Nephron progenitor cell (in vitro differentiated cells): ENCODE measurements at regions not wholly inside any gene's neighbourhood (a gene's known extent, or its start where the extent isn't known, plus 50 kb on each side); places are given as distances from the start of the nearest gene placed in this dataset.
A peak's percentile ranks its signal among the peaks of the same experiment; 100 is the strongest.

Experiments used
- DNase-seq: peaks from one replicate; pipeline ENCODE4 v3.0.0; 2021
- H3K27ac Mint-ChIP-seq: 2 replicates; pipeline ENCODE4 v1.8.0; 2021; ENCODE audit warnings: mild to moderate bottlenecking, moderate library complexity, mixed read lengths
- H3K27me3 Mint-ChIP-seq: 2 replicates; pipeline ENCODE4 v1.8.0; 2021; ENCODE audit warnings: mild to moderate bottlenecking, low read depth, mixed read lengths; ENCODE audit not compliant: poor library complexity
- H3K36me3 Mint-ChIP-seq: 2 replicates; pipeline ENCODE4 v1.8.0; 2021; ENCODE audit warnings: low read depth, mixed read lengths
- H3K4me1 Mint-ChIP-seq: 2 replicates; pipeline ENCODE4 v1.8.0; 2021; ENCODE audit warnings: mixed read lengths
- H3K4me3 Mint-ChIP-seq: 2 replicates; pipeline ENCODE4 v1.8.0; 2021; ENCODE audit warnings: mild to moderate bottlenecking, moderate library complexity, mixed read lengths
- H3K9me3 Mint-ChIP-seq: 2 replicates; pipeline ENCODE4 v1.8.0; 2021; ENCODE audit warnings: mild to moderate bottlenecking, moderate library complexity, mixed read lengths
- TF ChIP-seq, protein P1 (sequence below): fragments of 200-600 bp; sonication (generic); IDR thresholded peaks from 2 replicates; pipeline ENCODE4 v1.5.0; 2021; ENCODE audit warnings: antibody characterized with exemption

DNA sequence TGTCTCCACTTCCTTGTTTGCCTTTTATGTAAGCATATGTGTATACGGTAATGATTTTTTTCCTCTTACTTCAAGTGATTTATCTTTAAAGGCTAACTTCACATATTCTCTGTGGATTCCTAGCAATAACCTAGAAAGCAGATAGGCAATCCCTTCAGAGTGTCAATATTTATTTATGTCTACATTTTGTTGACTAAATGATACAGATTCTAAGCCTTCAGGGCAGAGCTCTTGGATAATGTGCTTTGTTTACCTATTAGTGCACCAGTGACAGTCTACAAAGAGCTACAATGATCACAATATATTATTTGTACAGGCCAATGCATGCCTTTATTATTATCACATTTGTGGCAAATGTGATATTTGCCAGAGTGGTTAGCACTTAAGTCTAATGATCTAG is 406.2 kb downstream of the EFNB2 start:
- H3K4me3 Mint-ChIP-seq, result no peak overlapping the region
- H3K27ac Mint-ChIP-seq, result no peak overlapping the region
- peaks cover 43% of the 10 kb centered on the region for H3K9me3 Mint-ChIP-seq
- no peaks in the 10 kb centered on the region for H3K4me1 Mint-ChIP-seq
- DNase-seq, result no peak
- peaks cover 26% of the 10 kb centered on the region for H3K36me3 Mint-ChIP-seq
- TF ChIP-seq, protein P1, sequence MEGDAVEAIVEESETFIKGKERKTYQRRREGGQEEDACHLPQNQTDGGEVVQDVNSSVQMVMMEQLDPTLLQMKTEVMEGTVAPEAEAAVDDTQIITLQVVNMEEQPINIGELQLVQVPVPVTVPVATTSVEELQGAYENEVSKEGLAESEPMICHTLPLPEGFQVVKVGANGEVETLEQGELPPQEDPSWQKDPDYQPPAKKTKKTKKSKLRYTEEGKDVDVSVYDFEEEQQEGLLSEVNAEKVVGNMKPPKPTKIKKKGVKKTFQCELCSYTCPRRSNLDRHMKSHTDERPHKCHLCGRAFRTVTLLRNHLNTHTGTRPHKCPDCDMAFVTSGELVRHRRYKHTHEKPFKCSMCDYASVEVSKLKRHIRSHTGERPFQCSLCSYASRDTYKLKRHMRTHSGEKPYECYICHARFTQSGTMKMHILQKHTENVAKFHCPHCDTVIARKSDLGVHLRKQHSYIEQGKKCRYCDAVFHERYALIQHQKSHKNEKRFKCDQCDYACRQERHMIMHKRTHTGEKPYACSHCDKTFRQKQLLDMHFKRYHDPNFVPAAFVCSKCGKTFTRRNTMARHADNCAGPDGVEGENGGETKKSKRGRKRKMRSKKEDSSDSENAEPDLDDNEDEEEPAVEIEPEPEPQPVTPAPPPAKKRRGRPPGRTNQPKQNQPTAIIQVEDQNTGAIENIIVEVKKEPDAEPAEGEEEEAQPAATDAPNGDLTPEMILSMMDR, result no peak
- peaks cover 4% of the 10 kb centered on the region for H3K27me3 Mint-ChIP-seq

DNA sequence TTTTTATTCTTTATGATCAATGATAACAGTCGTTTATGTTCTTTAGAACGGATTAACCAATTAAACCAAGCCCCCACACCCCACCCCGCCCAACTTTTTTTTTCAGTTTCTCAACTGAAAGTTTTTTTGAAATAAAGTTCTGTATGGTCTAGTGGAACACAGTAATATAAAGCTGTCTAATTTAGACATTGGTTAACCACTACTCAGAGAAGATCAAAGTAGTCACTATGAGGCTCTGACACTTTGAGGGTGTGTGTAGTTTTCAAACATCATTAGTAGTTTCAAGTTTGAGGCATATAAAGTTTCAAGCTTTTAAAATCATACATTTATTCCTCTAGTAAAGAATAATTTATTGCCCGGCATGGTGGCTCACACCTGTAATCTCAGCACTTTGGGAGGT is 413.2 kb downstream of the EFNB2 start:
- H3K9me3 Mint-ChIP-seq, result no peaks in the 10 kb centered on the region
- TF ChIP-seq, protein P1, result no peak
- no peak for DNase-seq
- peaks cover 35% of the 10 kb centered on the region for H3K4me1 Mint-ChIP-seq
- no peak overlapping the region for H3K27ac Mint-ChIP-seq
- peaks cover 7% of the 10 kb centered on the region for H3K27me3 Mint-ChIP-seq
- no peak overlapping the region for H3K4me3 Mint-ChIP-seq
- no peaks in the 10 kb centered on the region for H3K36me3 Mint-ChIP-seq

DNA sequence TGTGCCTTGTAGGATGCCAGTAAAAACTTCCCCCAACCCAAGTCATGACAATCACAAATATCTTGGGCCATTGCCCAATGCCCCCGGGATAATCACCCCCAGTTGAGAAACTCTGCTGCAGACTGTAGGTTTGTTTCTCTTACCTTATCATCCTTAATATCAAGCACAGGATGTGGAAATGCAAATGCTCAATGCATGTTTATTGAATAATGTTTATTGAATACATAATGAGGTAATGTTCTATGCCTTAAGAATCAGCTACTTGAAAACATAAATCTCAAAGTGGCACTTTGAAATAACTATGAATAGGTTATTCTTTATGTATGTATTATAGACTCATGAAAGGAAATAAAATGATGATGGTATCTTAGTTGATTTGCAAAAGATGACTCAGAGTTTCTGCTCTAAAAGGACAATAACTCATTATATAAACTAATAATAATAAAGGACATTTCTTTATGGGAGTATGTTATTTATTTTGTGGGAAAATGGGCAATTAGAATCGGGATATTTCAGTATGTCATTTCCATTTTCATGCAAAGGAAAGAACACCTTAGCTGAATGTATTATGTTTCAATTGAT is 414.2 kb downstream of the EFNB2 start:
- Mint-ChIP-seq H3K4me1 (peaks cover 44% of the 10 kb centered on the region), H3K9me3 (no peaks in the 10 kb centered on the region), H3K27me3 (peaks cover 3% of the 10 kb centered on the region), H3K4me3 (no peak overlapping the region), H3K27ac (no peak overlapping the region), H3K36me3 (no peaks in the 10 kb centered on the region)
- no peak for DNase-seq
- TF ChIP-seq, protein P1, result no peak

DNA sequence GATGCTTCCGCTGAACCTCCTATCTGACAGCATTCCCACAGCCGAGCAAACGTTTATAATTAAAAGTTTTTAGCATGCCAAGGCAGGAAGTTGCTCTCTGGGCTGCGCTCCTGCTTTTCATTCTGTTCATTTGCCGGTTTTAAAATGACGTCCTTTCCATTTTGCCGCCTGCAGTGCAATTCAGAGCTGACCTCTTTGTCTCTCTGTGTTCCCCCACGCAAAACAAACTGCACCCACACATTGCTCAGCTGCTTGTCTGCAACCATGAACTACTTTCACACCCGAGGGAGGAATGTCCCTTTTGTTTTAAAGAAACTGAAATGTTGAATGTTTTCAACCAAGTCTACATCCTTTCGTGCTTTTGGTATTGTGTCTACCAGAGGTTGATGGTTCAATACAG is 416.5 kb downstream of the EFNB2 start:
- H3K4me1 Mint-ChIP-seq, result peaks cover 44% of the 10 kb centered on the region
- H3K36me3 Mint-ChIP-seq, result no peaks in the 10 kb centered on the region
- TF ChIP-seq, protein P1, result no peak
- no peaks in the 10 kb centered on the region for H3K9me3 Mint-ChIP-seq
- peak overlapping the region; percentile 89 for H3K27ac Mint-ChIP-seq
- DNase-seq, result no peak
- peaks cover 3% of the 10 kb centered on the region for H3K27me3 Mint-ChIP-seq
- H3K4me3 Mint-ChIP-seq, result peak overlapping the region; percentile 41

DNA sequence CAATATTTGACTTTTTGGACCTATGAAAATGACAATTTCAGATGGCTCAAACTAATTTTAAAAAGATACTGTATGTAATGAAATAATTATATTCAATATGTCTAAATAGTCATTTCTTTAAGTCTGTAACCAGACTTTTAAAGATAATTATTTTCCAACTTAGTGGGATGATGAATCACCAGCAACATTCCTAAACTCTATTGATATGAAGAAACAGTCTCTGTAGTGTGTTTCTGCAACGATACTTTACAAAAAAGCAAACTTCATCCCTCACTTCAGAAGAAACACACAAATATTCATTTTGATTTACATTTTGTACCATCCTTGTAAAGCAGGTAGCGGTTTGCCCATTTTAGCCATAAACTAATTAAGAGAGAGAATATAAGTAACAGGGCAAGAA is 417.4 kb downstream of the EFNB2 start:
- TF ChIP-seq, protein P1, result no peak
- Mint-ChIP-seq H3K4me1 (peaks cover 44% of the 10 kb centered on the region), H3K36me3 (no peaks in the 10 kb centered on the region), H3K4me3 (no peak overlapping the region), H3K27me3 (peaks cover 3% of the 10 kb centered on the region), H3K27ac (no peak overlapping the region), H3K9me3 (no peaks in the 10 kb centered on the region)
- DNase-seq, result no peak

DNA sequence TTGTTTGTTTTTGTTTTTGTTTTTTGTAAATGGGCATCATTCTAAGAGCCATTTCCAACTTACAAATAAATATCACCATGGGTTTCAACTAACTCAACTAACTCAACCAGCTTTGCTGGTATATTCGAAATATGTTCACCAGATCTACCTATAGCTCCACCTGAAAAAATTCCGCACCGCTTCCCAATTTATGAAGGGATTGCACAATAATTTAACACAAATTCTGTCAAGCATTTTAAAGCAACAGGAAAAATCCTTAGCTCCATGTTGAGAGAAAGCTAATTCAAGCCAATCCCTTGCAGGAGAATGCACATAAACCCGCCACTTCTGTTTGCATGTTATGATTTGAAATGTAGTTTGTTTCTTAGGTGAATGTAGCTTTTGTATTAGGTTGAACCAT is 417.8 kb downstream of the EFNB2 start:
- Mint-ChIP-seq H3K4me1 (peaks cover 44% of the 10 kb centered on the region), H3K27me3 (peaks cover 3% of the 10 kb centered on the region), H3K27ac (peak overlapping the region; percentile 50), H3K36me3 (no peaks in the 10 kb centered on the region), H3K9me3 (no peaks in the 10 kb centered on the region), H3K4me3 (peak overlapping the region; percentile 2)
- TF ChIP-seq, protein P1, result no peak
- no peak for DNase-seq
